T-helper 2 cell treated with Interferon-gamma antibody and Interleukin-4, amounts not matched to agents 100 ng/mL and 5 ng/mL, for 36 hours (primary cell): ENCODE measurements at regions not wholly inside any gene's neighbourhood (a gene's known extent, or its start where the extent isn't known, plus 50 kb on each side); places are given as distances from the start of the nearest gene placed in this dataset.

ENCODE experiments used
- intact Hi-C: fragments of 100-400 bp; cut with micrococcal nuclease; formaldehyde crosslinking; loops from one replicate; pipeline ENCODE4 v1.15.1; 2023

GRCh38 chr10:21293518-21294356, 231.7 kb downstream of the SKIDA1 start:
- intact Hi-C loops = no loop called here

- intact Hi-C loops = no loop called here
These were observed 232.5 kb downstream of the SKIDA1 start for GRCh38 chr10:21292763-21293517.

GRCh38 chr10:21290499-21291160, 234.9 kb downstream of the SKIDA1 start:
- intact Hi-C loops = no loop called here

GRCh38 chr10:21289961-21290360, 235.5 kb downstream of the SKIDA1 start:
- intact Hi-C loops = no loop called here

GRCh38 chr10:21289271-21289670, 236.2 kb downstream of the SKIDA1 start:
- intact Hi-C loops = no loop called here

- intact Hi-C loops = no loop called here
These were observed 239.6 kb downstream of the SKIDA1 start for GRCh38 chr10:21285742-21286331.

- intact Hi-C loops = no loop called here
These were observed 240.3 kb downstream of the SKIDA1 start for GRCh38 chr10:21285207-21285606.

- intact Hi-C loops = loop anchor here (5.0 kb wide), 1 partner anchor 668 kb away; no protein-coding TSS in a partner anchor
These were observed 241.2 kb downstream of the SKIDA1 start for GRCh38 chr10:21284301-21284700.

- intact Hi-C loops = loop anchor here (5.0 kb wide), 1 partner anchor 669 kb away; no protein-coding TSS in a partner anchor
These were observed 242.4 kb downstream of the SKIDA1 start for GRCh38 chr10:21283053-21283452.

- intact Hi-C loops = loop anchor here (5.0 kb wide), 1 partner anchor 670 kb away; no protein-coding TSS in a partner anchor
These were observed 243.6 kb downstream of the SKIDA1 start for GRCh38 chr10:21281765-21282484.

GRCh38 chr10:21280971-21281572, 244.4 kb downstream of the SKIDA1 start:
- intact Hi-C loops = loop anchor here (5.0 kb wide), 1 partner anchor 671 kb away; no protein-coding TSS in a partner anchor

- intact Hi-C loops = loop anchor here (5.0 kb wide), 1 partner anchor 672 kb away; no protein-coding TSS in a partner anchor
These were observed 245.4 kb downstream of the SKIDA1 start for GRCh38 chr10:21280037-21280436.

GRCh38 chr10:21279217-21279575, 246.3 kb downstream of the SKIDA1 start:
- intact Hi-C loops = loop anchor here (2.0 kb wide), 1 partner anchor 216 kb away; no protein-coding TSS in a partner anchor

GRCh38 chr10:21278491-21279216, 246.8 kb downstream of the SKIDA1 start:
- intact Hi-C loops = loop anchor here (2.0 kb wide), 1 partner anchor 216 kb away; no protein-coding TSS in a partner anchor

- intact Hi-C loops = no loop called here
These were observed 252.0 kb downstream of the SKIDA1 start for GRCh38 chr10:21273400-21273968.

- intact Hi-C loops = no loop called here
These were observed 252.7 kb downstream of the SKIDA1 start for GRCh38 chr10:21272643-21273399.

- intact Hi-C loops = no loop called here
These were observed 254.5 kb downstream of the SKIDA1 start for GRCh38 chr10:21270976-21271375.

- intact Hi-C loops = no loop called here
These were observed 256.2 kb downstream of the SKIDA1 start for GRCh38 chr10:21269289-21269688.
